Osteoblast (primary cell): ENCODE measurements at regions not wholly inside any gene's neighbourhood (a gene's known extent, or its start where the extent isn't known, plus 50 kb on each side); places are given as distances from the start of the nearest gene placed in this dataset.

ENCODE experiments used
- DNase-seq: peaks from one replicate; pipeline ENCODE4 v3.0.0; 2011; ENCODE audit warnings: low spot score, mixed read lengths; ENCODE audit not compliant: insufficient read length; ENCODE audit errors: missing footprints
- H2AFZ ChIP-seq: 2 replicates; pipeline ENCODE4 v1.6.0; 2011; ENCODE audit warnings: mild to moderate bottlenecking, low read length
- H3K27ac ChIP-seq: 2 replicates; pipeline ENCODE4 v1.5.1; 2011; ENCODE audit warnings: mild to moderate bottlenecking, low read depth, low read length, moderate library complexity
- H3K27me3 ChIP-seq: 2 replicates; pipeline ENCODE4 v1.6.0; 2012; ENCODE audit warnings: mild to moderate bottlenecking, control low read depth, inconsistent platforms, low read length, moderate library complexity; ENCODE audit not compliant: insufficient read depth
- H3K36me3 ChIP-seq: 2 replicates; pipeline ENCODE4 v1.5.1; 2011; ENCODE audit warnings: mild to moderate bottlenecking, low read length, control low read depth, moderate library complexity; ENCODE audit not compliant: insufficient read depth
- H3K4me1 ChIP-seq: 2 replicates; pipeline ENCODE4 v1.5.1; 2011; ENCODE audit warnings: mild to moderate bottlenecking, low read length, control low read depth, moderate library complexity; ENCODE audit not compliant: insufficient read depth
- H3K4me2 ChIP-seq: 2 replicates; pipeline ENCODE4 v1.6.0; 2011; ENCODE audit warnings: mild to moderate bottlenecking, low read length; ENCODE audit not compliant: insufficient read depth
- H3K4me3 ChIP-seq: fragments of 200-600 bp; sonication (generic); 3 replicates; pipeline ENCODE4 v1.5.1; 2012; ENCODE audit warnings: mild to moderate bottlenecking, low read length, inconsistent platforms; ENCODE audit not compliant: insufficient read depth
- H3K79me2 ChIP-seq: 2 replicates; pipeline ENCODE4 v1.6.0; 2012; ENCODE audit warnings: mild to moderate bottlenecking, low read length, control low read depth, inconsistent platforms; ENCODE audit not compliant: insufficient read depth
- H3K9me3 ChIP-seq: 2 replicates; pipeline ENCODE4 v1.5.1; 2011; ENCODE audit warnings: low read depth, low read length, control low read depth
- H4K20me1 ChIP-seq: 2 replicates; pipeline ENCODE4 v1.6.0; 2012; ENCODE audit warnings: mild to moderate bottlenecking, low read length, control low read depth; ENCODE audit not compliant: insufficient read depth
- CTCF ChIP-seq: IDR thresholded peaks from 2 replicates; pipeline ENCODE4 v1.5.1; 2011; ENCODE audit warnings: mild to moderate bottlenecking, low read depth, low read length, moderate library complexity; ENCODE audit errors: extremely low read depth

DNA sequence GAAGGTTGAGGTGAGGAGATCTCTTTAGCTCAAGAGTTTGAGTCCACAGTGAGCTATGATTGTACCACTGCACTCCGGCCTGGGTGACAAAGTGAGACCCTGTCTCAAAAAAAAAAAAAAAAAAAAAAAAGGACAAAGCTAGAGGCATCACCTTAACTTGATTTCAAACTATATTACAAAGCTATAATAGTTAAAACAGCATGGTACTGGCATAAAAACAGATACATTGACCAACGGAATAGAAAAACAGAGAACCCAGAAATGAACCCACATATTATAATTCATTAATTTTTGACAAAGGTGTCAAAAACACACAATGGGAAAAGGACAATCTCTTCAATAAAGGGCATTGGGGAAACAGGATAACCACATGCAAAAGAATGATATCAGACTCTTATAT lies 50.8 kb upstream of the MBOAT1 start:
- H3K27ac ChIP-seq = no peak overlapping the region
- no peaks in the 10 kb centered on the region for H3K27me3 ChIP-seq
- DNase-seq = no peak
- no peaks in the 10 kb centered on the region for H3K9me3 ChIP-seq
- no peaks in the 10 kb centered on the region for H3K79me2 ChIP-seq
- no peaks in the 10 kb centered on the region for H3K36me3 ChIP-seq
- no peak for TF ChIP-seq CTCF
- H3K4me2 ChIP-seq = no peak overlapping the region
- H3K4me1 ChIP-seq = no peaks in the 10 kb centered on the region
- H4K20me1 ChIP-seq = no peaks in the 10 kb centered on the region
- H2AFZ ChIP-seq = no peak overlapping the region
- no peak overlapping the region for H3K4me3 ChIP-seq

DNA sequence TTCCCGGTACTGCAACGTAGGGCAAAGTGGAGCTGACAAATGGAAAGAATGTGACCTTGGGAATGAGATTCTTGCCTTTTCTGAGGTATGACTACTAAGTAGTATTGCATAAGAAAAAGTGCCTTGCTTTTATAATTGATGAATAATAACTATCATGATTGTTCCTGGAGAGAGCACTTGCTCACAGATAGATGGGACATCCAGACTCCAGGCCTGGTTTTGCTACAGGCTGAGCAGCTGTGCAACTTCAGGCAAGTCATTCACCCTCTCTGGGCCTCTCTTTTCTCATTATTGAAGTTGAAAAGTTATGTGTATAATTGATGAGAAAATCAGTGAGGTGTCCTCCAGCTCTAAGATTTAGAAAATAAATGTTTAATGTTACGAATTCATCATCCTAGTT lies 53.6 kb upstream of the MBOAT1 start:
- Histone ChIP-seq H3K4me1 (no peaks in the 10 kb centered on the region), H3K79me2 (no peaks in the 10 kb centered on the region), H3K27ac (no peak overlapping the region), H2AFZ (no peak overlapping the region), H3K4me3 (no peak overlapping the region), H4K20me1 (no peaks in the 10 kb centered on the region), H3K36me3 (no peaks in the 10 kb centered on the region), H3K27me3 (no peaks in the 10 kb centered on the region), H3K9me3 (no peaks in the 10 kb centered on the region), H3K4me2 (no peak overlapping the region)
- no peak for DNase-seq
- no peak for TF ChIP-seq CTCF

DNA sequence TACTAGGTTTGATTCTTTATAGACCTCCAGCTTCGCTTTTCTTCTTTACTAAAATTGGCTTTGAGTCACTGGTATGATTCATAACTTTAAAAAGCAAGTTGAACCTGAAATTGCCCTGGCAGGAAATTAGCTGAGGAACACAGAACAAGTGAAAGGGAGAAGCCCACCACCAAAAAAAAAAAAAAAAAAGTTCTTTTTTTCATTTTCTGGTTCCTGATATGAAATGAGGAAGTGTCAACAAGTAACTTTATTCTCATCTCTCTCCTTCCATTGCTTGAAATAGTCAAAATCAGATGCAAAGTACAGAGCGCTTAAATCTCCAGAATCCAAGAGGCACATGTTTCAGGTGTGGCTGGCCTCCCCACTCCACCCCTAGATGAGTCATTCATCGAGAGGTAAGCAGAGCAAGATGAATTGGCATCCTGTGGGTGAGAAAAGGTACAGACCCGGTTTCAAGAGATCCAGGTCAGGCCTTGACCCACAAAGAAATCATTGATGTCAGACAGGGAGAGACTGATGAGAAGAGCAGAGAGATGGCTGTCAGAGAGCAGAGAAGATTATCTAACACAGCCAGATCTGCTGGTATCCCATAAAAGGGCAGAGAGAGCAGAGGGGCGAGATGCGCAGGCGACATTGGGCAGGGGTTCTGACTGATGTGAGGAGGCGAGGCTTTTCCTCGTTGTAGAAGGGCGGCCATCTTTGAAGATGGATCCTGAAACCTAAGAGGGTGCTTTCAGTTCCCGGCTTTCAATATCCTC lies 54.8 kb upstream of the MBOAT1 start:
- H3K9me3 ChIP-seq = no peaks in the 10 kb centered on the region
- TF ChIP-seq CTCF = no peak

DNA sequence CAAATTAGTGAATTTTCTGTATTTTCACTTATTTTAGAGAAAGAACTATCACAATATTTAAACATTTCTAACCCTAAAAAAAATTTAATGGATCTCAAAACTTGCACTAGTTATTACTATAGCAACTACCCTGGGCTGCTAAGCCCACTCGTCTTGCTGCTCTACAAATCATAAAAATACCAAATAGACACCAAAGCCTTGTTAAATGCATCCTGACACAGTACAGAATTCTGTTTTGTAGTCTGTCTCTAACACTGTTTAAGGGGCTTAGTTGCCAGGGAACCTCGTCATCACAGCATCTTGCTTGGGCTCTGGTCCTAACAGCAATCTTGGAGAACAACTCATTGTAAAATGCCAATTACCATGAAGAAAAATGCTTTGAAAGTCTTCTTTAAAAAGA lies 56.9 kb upstream of the MBOAT1 start:
- H3K27ac ChIP-seq = no peak overlapping the region
- H2AFZ ChIP-seq = no peak overlapping the region
- H3K36me3 ChIP-seq = no peaks in the 10 kb centered on the region
- H3K27me3 ChIP-seq = no peaks in the 10 kb centered on the region
- no peak overlapping the region for H3K4me2 ChIP-seq
- H3K4me3 ChIP-seq = no peak overlapping the region
- peak; percentile 79 for DNase-seq
- H4K20me1 ChIP-seq = no peaks in the 10 kb centered on the region
- no peaks in the 10 kb centered on the region for H3K9me3 ChIP-seq
- H3K4me1 ChIP-seq = no peaks in the 10 kb centered on the region
- no peaks in the 10 kb centered on the region for H3K79me2 ChIP-seq
- no peak for TF ChIP-seq CTCF

More for the DNA sequence above, 54.8 kb upstream of the MBOAT1 start:
- peak; percentile 83 for DNase-seq
- no peaks in the 10 kb centered on the region for H3K4me1 ChIP-seq
- no peaks in the 10 kb centered on the region for H3K27me3 ChIP-seq
- H3K79me2 ChIP-seq = no peaks in the 10 kb centered on the region
- H3K4me2 ChIP-seq = no peak overlapping the region
- no peaks in the 10 kb centered on the region for H4K20me1 ChIP-seq
- no peak overlapping the region for H3K4me3 ChIP-seq
- H2AFZ ChIP-seq = peak overlapping the region; percentile 6
- no peak overlapping the region for H3K27ac ChIP-seq
- no peaks in the 10 kb centered on the region for H3K36me3 ChIP-seq
